ENCODE measurements at regions not wholly inside any gene's neighbourhood (a gene's known extent, or its start where the extent isn't known, plus 50 kb on each side); places are given as distances from the start of the nearest gene placed in this dataset.

GRCh38 chr4:17260166-17260907 is 251.6 kb downstream of the QDPR start:
- Histone ChIP-seq H3K4me3 (ENCODE audit: control insufficient read depth in 2 of 3, extremely low read depth in 1 of 3, insufficient read depth in 2 of 3, low read depth in 1 of 3, low read length in 3 of 3) (no peak overlapping the region), H4K20me1 (ENCODE audit: control insufficient read depth, extremely low read depth, insufficient read depth, low read length) (no peaks in the 10 kb centered on the region), H3K79me2 (ENCODE audit: control insufficient read depth, insufficient read depth, low read length) (no peaks in the 10 kb centered on the region), H3K9ac (ENCODE audit: control insufficient read depth, extremely low read depth, insufficient read depth, low read length) (no peak overlapping the region), H3K9me1 (ENCODE audit: control insufficient read depth, extremely low read depth, insufficient read depth, low read length) (no peaks in the 10 kb centered on the region), H3K4me2 (ENCODE audit: control insufficient read depth, extremely low read depth, insufficient read depth, low read depth, low read length) (no peak overlapping the region), H2AFZ (ENCODE audit: control insufficient read depth, low read length) (no peak overlapping the region), H3K27me3 (ENCODE audit: control insufficient read depth, extremely low read depth, insufficient read depth, low read length) (no peaks in the 10 kb centered on the region), H3K4me1 (ENCODE audit: control insufficient read depth, extremely low read depth, insufficient read depth, low read length) (no peaks in the 10 kb centered on the region), H3K36me3 (ENCODE audit: control insufficient read depth in 2 of 2, extremely low read depth in 1 of 2, insufficient read depth in 2 of 2, low read length in 2 of 2) (no peaks in the 10 kb centered on the region), H3K27ac (ENCODE audit: control insufficient read depth, insufficient read depth, low read length) (no peak overlapping the region), H3K9me3 (ENCODE audit: control insufficient read depth, low read depth, low read length) (peaks cover 2% of the 10 kb centered on the region)
- TF ChIP-seq CTCF (optimal IDR thresholded peaks at IDR 0.05 in 1 of 3, IDR thresholded peaks at IDR 0.05 in 1 of 3, conservative IDR thresholded peaks at IDR 0.05 in 1 of 3; ENCODE audit: extremely low read depth in 1 of 3, insufficient read depth in 2 of 3, low read length in 3 of 3): no peak
- FAIRE-seq (no peak), DNase-seq (ENCODE audit: low read depth, low spot score) (no peak)
- dilution Hi-C loops (cut with MboI; ENCODE audit: extremely low pct_ligation_motif_present, low sequenced_read_pairs): no loop called here

- Histone ChIP-seq H3K4me2 (ENCODE audit: control insufficient read depth, extremely low read depth, insufficient read depth, low read depth, low read length) (no peak overlapping the region), H3K9ac (ENCODE audit: control insufficient read depth, extremely low read depth, insufficient read depth, low read length) (no peak overlapping the region), H3K27ac (ENCODE audit: control insufficient read depth, insufficient read depth, low read length) (no peak overlapping the region), H4K20me1 (ENCODE audit: control insufficient read depth, extremely low read depth, insufficient read depth, low read length) (no peaks in the 10 kb centered on the region), H3K4me3 (ENCODE audit: control insufficient read depth in 2 of 3, extremely low read depth in 1 of 3, insufficient read depth in 2 of 3, low read depth in 1 of 3, low read length in 3 of 3) (no peak overlapping the region), H3K36me3 (ENCODE audit: control insufficient read depth in 2 of 2, extremely low read depth in 1 of 2, insufficient read depth in 2 of 2, low read length in 2 of 2) (no peaks in the 10 kb centered on the region), H3K27me3 (ENCODE audit: control insufficient read depth, extremely low read depth, insufficient read depth, low read length) (no peaks in the 10 kb centered on the region), H2AFZ (ENCODE audit: control insufficient read depth, low read length) (no peak overlapping the region), H3K9me3 (ENCODE audit: control insufficient read depth, low read depth, low read length) (peaks cover 2% of the 10 kb centered on the region), H3K79me2 (ENCODE audit: control insufficient read depth, insufficient read depth, low read length) (no peaks in the 10 kb centered on the region), H3K9me1 (ENCODE audit: control insufficient read depth, extremely low read depth, insufficient read depth, low read length) (no peaks in the 10 kb centered on the region), H3K4me1 (ENCODE audit: control insufficient read depth, extremely low read depth, insufficient read depth, low read length) (no peaks in the 10 kb centered on the region)
- no peak for TF ChIP-seq CTCF (optimal IDR thresholded peaks at IDR 0.05 in 1 of 3, IDR thresholded peaks at IDR 0.05 in 1 of 3, conservative IDR thresholded peaks at IDR 0.05 in 1 of 3; ENCODE audit: extremely low read depth in 1 of 3, insufficient read depth in 2 of 3, low read length in 3 of 3)
- no peak for TF ChIP-seq EZH2 (IDR thresholded peaks at IDR 0.05; ENCODE audit: low read length)
- FAIRE-seq (no peak), DNase-seq (ENCODE audit: low read depth, low spot score) (no peak)
- dilution Hi-C loops (cut with MboI; ENCODE audit: extremely low pct_ligation_motif_present, low sequenced_read_pairs): no loop called here
Measured at GRCh38 chr4:17258106-17258505, 253.8 kb downstream of the QDPR start.

Data from keratinocyte (primary cell).